ENCODE measurements at regions not wholly inside any gene's neighbourhood (a gene's known extent, or its start where the extent isn't known, plus 50 kb on each side); places are given as distances from the start of the nearest gene placed in this dataset.
A peak's percentile ranks its signal among the peaks of the same experiment; 100 is the strongest.
"Not testable (repeated sequence)": the region's sequence is repeated elsewhere in the genome, so short reads cannot be mapped to it uniquely, and the experiment has no call there.

DNA sequence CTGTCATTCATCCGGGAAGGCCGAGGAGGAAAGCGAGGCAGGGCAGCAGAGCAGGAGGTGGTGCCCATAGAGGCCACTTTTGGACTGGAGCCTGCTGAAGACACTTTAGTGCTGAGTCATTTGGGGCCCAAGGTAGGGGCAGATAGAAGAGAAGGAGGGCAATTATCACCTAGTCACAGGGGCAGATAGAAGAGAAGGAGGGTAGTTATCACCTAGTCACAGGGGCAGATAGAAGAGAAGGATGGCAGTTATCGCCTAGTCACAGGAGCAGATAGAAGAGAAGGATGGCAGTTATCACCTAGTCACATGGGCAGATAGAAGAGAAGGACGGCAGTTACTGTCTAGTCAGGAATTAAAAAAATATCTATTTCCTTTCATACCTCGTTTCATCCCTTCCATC is 1372.6 kb downstream of the FOXD4L5 start:
- DNase-seq (ENCODE audit: low spot score): not testable (repeated sequence)

DNA sequence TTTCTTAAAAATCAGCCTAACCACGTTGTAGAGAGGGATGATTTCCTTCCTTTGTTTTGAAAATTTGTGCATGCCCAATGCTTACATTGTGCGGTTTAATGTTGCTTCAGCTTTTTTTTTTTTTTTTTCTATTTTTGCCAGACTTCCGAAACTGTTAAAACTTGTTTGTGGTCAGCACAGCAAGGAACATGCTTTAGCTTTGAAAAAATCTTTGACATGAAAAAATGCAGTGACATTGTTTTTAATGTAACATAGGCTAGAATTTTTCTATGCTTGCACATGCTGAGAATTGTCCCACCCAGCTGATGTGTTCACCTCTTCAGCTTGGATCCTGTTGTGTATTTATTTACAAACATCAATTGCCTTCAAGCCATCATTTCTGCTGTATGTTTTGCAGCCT is 1375.9 kb downstream of the FOXD4L5 start:
- not testable (repeated sequence) for DNase-seq (ENCODE audit: low spot score)

DNA sequence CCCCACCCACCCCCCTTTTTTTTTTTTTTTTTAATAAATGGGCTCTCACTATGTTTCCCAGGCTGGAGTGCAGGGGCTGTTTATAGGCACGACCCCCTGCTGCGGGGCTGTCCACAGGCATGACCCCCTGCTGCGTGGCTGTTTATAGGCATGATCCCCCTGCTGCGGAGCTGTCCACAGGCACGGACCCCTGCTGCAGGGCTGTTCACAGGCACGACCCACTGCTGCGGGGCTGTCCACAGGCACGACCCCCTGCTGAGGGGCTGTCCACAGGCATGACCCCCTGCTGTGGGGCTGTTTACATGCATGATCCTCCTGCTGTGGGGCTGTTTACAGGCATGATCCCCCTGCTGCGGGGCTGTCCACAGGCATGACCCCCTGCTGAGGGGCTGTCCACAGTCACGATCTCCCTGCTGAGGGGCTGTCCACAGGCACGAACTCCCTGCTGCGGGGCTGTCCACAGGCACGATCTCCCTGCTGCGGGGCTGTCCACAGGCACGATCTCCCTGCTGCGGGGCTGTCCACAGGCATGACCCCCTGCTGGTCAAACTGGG is 1385.3 kb downstream of the FOXD4L5 start:
- not testable (repeated sequence) for DNase-seq (ENCODE audit: low spot score)

DNA sequence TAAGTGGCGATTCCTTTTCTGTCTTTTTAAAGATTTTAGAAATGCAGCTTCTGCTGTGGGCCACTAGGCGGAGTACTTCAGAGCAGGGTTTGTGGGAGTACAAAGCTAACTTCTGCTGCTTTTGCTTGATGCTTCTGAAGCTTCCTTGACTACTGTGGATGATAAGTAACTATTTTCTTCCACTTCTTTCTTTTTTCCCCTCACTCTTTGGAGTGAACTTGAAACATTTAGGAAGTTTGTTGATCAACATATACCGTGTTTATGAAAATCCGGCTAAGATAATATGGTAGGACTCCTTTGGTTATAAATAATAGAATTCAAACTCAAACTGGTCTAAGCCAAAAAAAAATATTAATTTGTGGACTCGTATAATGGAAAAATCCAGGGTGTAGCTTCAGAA is 1403.6 kb downstream of the FOXD4L5 start:
- DNase-seq (ENCODE audit: low spot score): not testable (repeated sequence)

DNA sequence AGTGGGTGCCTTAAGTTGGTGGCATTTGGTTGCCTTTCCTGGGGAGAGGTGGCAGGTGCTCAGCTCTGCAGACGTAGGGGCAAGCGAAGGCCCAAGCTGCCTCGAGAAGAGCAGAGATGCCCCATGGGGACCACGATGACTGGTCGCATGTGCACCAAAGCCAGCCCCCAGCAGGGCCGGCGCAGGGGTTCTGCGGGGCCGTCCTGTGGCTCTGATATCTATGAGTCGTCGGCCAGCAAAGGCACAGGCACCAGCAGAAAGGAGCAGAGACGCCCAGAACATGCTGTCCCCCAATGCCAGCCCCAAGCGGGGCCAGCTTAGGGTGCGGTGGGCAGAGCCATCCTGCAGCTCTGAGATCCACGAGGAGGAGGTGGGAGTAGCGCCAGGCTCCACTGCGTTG is 1408.6 kb downstream of the FOXD4L5 start:
- not testable (repeated sequence) for DNase-seq (ENCODE audit: low spot score)

DNA sequence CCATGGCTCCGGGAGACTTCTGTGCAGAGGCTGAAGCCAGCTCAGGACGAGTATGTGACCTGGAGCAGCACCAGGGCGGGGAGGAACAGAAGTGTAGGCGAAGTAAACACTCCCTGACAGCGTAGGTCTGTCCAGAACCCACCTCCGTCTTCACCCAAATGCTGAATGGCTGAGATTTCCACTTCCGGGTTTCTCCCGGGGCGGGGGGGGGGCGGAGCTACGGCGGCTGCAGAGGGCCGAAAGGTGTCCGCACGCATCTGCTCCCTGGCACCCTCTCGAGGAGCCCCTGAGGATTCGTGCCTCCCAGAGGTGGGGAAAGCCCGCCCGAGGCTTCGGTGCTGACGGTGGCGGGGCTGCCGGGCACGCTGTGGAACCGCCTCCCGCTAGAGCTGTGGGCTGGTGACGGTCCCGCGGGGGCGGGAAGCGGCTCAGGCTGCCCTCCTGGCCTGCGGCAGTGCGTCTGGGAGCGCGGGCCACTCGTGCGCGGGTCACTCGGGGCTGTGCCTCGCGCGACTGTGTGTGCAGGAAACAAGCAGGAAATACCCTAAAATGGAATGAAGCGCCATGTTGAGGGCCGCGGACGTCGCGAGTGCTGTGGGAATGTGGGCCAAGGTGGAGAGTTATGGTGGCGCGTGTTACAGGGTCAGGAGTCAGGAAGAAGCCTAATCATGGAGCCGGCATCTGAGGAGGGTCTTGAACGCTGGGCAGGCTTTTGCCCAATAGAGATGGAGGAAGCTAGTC is 1425.4 kb downstream of the FOXD4L5 start:
- no peak for DNase-seq (ENCODE audit: low spot score)

DNA sequence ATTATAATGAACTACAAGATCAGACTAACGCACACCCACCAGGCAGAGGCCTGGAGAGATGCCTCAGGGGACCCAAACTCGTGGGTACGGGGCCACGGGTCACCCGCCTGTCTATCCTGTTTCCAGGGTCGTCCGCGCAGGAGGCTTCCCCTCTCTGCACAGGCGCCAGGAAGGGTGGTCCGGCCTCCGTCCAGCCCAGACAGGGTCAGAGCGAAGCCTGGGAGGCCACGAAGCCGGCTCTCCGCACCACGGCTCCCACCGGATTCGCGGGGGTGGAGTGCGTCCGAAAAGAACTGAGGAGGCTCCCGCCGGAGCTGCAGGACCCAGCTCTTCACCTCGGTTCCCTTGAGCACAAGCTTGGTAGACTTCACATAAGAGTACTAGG is 1425.9 kb downstream of the FOXD4L5 start:
- DNase-seq (ENCODE audit: low spot score): not testable (repeated sequence)

DNA sequence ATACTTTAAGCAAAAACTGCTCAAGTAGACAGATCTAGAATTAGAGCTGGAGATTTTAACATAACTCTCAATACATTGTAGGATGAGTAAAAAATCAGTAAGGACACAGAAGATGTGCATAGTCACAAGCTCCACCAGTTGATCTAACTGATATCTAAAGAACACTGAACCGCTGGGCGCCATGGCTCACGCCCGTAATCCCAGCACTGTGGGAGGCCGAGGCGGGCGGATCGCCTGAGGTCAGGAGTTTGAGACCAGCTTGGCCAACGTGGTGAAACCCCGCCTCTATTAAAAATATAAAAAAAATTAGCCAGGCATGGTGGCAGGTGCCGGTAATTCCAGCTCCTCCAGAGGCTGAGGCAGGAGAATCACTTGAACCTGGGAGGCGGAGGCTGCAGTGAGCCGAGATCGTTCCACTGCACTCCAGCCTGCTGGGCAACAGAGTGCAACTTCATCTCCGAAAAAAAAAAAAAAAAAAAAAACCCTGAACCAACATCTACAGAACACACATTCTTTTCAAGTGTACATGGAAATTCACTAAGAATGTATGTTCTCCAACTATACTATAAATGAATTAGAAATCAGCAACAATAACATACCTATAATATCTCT is 1431.8 kb downstream of the FOXD4L5 start:
- not testable (repeated sequence) for DNase-seq (ENCODE audit: low spot score)

DNA sequence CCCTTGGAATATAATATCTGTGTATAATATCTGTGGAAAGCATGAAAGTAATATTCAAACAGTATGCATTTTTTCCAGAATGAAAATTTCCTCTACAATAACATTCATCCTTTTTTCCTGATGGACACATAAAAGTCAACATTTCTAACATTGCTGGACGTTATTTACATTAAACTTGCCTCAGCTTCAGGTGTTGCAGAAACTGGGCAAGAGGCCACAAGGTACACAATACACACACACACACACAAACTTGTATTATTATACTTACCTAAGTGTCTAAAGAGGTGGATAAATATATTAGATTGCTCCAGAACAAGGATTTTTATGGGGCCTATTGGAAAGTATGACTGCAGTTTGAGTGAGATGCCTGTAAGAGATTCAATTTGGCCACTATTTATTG is 1460.2 kb downstream of the FOXD4L5 start:
- DNase-seq (ENCODE audit: low spot score): not testable (repeated sequence)

DNA sequence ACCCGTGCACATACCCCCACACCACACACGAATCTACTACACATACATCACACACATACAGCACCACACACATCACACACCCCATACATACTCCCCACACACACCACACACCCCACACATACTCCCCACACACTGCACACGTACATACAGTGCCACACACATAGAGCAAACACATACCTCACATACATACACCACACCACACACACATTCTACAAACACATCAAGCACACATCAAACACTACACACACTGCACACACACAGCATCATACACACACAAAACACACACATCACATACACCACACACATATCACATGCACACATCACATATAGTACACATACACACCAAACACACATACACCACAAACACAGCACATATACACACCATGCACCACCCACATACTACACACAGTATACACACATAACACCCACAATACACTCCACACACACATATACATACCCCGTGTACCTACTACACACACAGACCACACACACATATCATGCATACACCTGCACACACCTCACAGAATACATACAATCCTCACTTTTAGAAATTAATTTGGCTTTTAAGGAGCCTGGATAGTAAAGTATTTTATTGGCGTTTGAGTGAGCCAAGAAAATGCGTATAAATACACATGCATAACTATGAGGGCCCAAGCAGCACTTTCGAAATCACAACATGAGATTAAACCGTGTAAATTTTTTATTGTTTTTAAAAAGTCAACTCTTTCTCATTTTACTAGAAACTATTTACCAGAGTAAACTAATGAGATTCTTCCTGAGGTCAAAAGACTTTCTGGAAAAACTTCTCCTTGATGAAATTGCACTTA is 1461.4 kb downstream of the FOXD4L5 start:
- DNase-seq (ENCODE audit: low spot score): peak; percentile 20

DNA sequence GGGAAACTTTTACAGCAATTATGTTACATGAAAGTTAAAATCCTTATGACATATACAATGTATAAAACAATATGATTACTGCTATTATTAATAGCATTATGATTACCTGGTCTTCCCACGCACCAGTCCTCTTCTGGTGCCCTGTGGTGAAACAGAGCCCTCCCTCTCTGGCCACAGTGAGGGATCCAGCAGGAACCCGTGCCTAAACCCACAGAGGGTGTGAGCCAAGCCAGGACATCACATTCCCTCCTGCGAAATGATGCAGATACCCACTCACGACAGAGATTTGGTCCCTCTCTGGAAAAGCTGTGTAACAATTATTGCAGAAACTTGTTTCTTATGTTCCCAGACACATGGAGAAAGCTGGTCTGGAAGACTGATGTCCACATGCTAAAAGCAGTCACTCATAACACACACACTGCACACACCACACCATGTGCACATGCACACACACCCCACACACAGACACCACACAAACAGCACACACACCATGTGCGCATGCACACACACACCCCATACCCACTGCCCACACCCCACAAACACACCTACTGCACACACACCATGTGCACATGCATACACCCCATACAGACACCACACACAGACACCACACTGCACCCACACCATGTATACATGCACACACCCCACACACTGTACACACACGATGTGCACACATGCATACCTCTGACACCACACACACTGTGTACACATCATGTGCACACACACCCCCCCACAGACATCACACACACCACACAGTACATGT is 1462.2 kb downstream of the FOXD4L5 start:
- not testable (repeated sequence) for DNase-seq (ENCODE audit: low spot score)

DNA sequence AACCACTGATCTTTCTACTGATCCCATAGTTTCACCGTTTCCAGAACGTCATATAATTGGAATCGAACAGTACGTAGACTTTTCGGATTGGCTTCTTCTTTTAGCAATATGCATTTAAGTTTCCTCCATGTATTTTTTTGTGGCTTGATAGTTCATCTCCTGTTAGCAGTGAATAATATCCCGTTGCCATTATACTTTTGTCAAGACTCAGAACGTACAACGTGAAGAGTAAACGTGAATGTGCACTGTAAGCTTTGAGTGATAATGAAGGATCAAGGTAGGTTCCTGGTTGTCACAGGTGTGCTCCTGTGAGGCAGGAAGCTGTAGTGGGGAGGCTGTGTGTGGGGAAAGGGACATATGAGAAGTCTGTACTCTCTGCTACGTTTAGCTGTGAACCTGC is 1463.7 kb downstream of the FOXD4L5 start:
- DNase-seq (ENCODE audit: low spot score): not testable (repeated sequence)

DNA sequence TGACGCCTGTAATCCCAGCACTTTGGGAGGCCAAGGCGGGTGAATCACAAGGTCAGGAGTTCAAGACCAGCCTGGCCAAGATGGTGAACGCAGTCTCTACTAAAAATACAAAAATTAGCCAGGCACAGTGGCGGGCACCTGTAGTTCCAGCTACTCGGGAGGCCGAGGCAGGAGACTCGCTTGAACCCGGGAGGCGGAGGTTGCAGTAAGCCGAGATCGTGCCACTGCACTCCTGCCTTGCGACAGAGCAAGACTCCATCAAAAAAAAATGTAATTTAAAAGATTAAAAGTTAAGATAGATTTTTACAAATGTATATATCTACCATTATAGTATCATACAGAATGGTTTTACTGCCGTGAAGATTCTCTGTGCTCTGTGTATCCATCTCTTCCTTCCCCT is 1464.1 kb downstream of the FOXD4L5 start:
- DNase-seq (ENCODE audit: low spot score): not testable (repeated sequence)

DNA sequence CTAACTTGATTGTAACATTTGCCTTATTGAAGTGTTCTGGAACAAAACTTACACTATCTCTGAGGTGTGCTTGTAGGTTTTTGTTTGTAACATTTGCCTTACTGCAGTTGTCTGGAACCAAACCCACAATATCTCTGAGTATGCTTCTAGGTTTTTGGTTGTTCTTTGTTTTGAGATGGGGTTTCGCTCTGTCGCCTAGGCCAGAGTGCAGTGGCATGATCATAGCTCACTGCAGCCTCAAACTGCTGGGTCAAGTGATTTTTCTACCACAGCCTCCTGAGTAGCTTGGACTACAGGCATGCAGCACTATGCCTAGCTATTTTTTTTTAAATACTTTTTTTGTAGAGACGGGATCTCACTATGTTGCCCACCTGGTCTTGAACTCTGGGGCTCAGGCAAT is 1464.6 kb downstream of the FOXD4L5 start:
- not testable (repeated sequence) for DNase-seq (ENCODE audit: low spot score)

DNA sequence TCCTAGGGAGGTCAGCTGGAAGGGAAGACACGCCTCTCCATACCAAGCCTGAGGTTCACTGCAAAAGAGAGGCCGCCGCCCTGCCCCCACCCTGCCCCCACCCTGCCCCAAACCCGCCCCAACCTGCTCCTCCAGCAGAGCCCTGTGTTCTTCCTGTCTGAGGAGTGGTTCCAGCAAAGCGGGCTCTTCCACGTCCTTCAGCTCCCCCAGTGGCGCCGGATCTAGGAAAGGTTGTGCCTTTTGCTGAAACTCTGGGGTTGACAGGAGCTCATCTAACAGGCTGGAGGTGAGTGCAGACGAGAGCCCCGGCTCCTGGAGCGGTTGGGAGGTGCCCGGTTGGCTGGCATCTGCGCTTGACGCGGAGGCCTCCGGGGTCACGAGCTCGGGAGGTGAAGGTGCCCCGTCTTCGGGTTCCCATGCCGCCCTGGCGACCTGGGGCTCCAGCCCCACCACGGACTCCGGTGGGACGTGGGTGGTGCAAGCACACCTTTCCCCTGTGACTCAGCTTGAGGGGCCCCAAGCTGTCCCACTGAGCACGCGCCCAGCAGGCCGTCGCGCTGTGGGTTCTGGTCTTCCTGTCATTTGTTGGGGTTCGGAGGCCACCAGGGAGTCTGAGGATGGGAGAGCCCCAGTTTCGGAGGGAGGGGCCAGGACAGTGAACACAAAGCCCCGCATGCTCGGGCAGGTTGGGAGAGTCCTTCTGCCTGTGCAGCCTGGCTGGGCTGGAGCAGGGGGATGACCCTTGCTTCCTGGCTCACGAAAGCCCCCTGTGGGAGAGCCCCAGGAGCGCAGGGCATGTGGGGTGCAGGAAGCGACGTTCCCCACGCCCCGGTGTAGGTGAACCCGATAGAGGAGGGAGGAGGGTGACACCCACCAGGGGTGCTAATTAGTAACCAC is 1467.1 kb downstream of the FOXD4L5 start:
- DNase-seq (ENCODE audit: low spot score): peak; percentile 2

DNA sequence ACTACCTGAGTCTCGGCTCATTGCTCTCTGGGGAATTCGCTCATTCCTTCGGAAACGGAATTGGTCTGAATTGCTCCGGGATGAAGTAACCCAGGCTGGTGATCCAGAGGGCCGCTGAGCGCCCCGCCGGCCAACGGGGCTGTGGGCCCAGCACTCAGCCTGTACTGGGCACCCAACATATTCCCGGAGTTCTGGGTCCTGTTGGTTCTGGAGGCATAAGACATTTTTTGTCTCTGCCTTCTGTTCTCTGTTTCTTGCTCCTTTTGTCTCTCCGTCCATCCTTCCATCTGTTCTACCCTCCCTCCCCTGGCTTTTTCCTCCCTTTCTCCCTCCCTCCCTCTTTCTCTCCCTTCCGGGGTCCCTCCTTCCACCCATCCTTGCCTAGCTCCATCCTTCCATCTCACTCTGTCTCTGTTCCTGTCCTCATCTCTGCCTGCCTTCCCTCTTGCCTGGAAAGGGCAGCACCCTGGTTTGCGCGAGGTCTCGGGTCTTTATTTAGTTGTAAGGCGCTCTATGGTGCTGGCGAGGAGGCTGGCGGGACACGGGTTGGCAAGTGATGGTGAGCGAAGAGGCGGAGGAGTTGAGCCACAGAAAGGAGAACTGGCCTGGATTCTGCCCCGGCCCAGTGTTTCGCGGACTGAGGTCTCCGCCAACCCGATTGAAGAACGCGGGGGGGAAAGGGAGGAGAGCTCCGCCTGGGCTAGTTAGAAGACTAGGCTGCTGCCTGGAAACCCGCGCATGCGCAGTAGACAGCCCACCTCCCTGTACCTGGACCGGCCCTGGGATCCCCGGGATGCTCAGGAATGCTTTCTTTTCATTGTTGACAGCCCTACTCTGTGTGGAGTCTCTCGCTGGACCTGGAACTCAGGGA is 1468.0 kb downstream of the FOXD4L5 start:
- peak; percentile 86 for DNase-seq (ENCODE audit: low spot score)

DNA sequence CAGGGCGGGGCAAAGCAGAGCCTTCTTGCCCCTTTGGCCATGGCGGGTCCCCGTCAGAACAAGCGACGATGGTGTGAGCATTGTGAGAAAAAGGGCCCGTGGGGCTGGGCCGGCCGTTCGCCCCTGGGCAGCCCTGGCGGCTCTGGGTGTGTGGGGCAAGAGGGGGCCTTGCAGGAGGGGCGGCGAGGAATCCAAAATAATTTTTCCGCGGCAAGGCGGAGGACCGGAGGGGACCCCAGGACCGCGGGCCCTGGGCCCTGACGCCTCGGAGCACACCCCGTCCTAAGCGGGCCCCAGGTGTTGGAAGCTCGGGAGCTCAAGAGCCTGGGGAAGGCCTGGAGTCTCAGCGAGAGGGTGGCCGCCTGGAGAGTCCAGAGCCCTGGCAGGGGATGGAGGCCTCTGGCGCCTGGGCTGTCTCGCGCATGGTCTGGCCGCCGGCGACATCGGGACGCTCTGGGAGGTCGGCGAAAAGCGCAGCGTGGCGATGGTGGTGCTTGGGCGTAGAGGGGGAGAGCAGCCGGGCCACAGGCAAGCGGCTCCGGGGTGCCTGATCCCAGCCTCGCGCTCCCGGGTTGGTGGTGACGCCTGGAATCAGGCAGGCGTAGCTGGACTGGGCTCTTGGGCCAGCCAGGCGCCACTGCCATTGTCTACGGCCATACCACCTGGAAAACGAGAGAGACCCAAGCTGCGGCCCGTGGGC is 1469.9 kb downstream of the FOXD4L5 start:
- DNase-seq (ENCODE audit: low spot score): not testable (repeated sequence)

DNA sequence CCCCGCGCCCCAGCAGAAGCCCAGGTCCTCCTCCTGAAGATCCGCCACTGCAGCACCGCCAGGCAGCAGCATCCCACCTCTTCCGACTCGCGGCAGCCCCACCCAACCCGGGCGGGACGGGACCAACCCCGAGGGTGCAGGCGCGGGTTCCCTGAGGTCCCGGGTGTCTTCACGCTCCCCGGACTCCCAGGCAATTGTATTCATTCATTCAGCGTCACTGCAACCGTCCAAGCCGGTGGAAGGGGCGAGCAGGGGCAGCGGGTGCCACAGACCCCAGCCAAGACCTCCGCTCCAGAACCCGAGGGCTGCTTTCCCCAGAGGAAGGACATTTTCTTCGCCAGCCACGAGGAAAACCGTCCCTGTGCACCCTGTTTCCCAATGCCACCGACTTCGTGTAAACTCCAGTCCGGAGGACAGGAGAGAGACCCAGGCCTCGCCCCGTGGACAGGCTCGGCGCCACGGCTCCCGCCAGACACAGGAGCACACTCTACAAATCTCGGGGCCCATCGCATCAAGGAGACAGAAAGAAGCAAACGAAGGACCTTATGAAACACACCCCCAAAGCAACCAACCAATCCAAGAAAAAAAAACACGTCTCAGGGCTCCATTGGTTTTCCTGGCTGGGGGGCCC is 1471.5 kb downstream of the FOXD4L5 start:
- not testable (repeated sequence) for DNase-seq (ENCODE audit: low spot score)

DNA sequence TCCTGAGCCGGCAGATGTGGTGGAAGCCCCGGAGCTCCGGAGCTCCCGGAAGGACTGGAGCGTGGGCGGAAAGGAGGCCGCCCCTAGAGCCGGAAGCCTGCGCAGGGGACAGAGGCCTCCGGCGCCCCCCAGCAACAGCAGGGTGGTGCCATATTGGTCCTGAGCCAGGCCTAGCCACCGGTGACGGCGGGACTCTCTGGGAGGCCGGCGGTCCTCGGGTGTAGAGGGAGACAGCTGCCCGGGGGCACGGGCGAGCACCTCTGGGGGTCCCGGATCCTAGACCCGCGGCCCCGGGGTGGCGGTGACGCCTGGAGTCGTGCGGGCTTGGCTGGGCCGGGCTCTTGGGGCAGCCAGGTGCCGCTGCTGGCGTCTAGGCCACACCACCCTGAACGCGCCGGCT is 1472.2 kb downstream of the FOXD4L5 start:
- DNase-seq (ENCODE audit: low spot score): not testable (repeated sequence)

Data from AG08395 (cell line).